Panc1 (cell line): ENCODE measurements at regions not wholly inside any gene's neighbourhood (a gene's known extent, or its start where the extent isn't known, plus 50 kb on each side); places are given as distances from the start of the nearest gene placed in this dataset.

Experiments used
- ATAC-seq: fragments of 200-7000 bp; cut with Tn5 transposase; 2 replicates; pipeline ENCODE4 v1.9.1; 2020; ENCODE audit warnings: mild to moderate bottlenecking, moderate library complexity
- BruUV-seq: library from RNA; stranded (reverse); fragments of 400-500 nt; replicated peaks from 2 replicates; lab custom pipeline; 2021; lab: Mats Ljungman, UMichigan
- CTCF ChIA-PET: fragments of 300-600 bp; sonication (Branson Sonifier 250); formaldehyde crosslinking; loops from one replicate; lab custom pipeline; 2022; ENCODE audit warnings: antibody characterized with exemption; lab: Charles Lee
- POLR2A ChIA-PET: fragments of 300-600 bp; sonication (Branson Sonifier 250); formaldehyde crosslinking; loops from one replicate; lab custom pipeline; 2022; ENCODE audit warnings: antibody characterized with exemption; lab: Charles Lee
- DNase-seq: peaks from one replicate; pipeline ENCODE4 v3.0.0-alpha.2; 2010; ENCODE audit warnings: low read depth, low spot score
- H3K27ac ChIP-seq: 2 replicates; pipeline ENCODE4 v1.5.1; 2011; ENCODE audit warnings: mild to moderate bottlenecking, low read length, inconsistent platforms
- H3K27me3 ChIP-seq: fragments of 200-500 bp; sonication (Bioruptor generic); 2 replicates; pipeline ENCODE4 v1.6.0; 2014; ENCODE audit warnings: low read length, inconsistent platforms; ENCODE audit not compliant: control insufficient read depth, insufficient read depth
- H3K36me3 ChIP-seq: fragments of 200-500 bp; sonication (Bioruptor generic); 2 replicates; pipeline ENCODE4 v1.5.1; 2014; ENCODE audit warnings: inconsistent platforms, mild to moderate bottlenecking, low read length, moderate library complexity; ENCODE audit not compliant: control insufficient read depth, insufficient read depth
- H3K4me1 ChIP-seq: 2 replicates; pipeline ENCODE4 v1.5.1; 2011; ENCODE audit warnings: inconsistent platforms, mild to moderate bottlenecking, low read length, moderate library complexity; ENCODE audit not compliant: control insufficient read depth, insufficient read depth
- H3K4me3 ChIP-seq, 2 experiments: 2 replicates each; pipeline ENCODE4 v1.5.1; 2011 to 2012; ENCODE audit warnings: low read depth in 2 of 2, low read length in 2 of 2, mild to moderate bottlenecking in 2 of 2, inconsistent platforms in 1 of 2, moderate library complexity in 1 of 2
- H3K9me3 ChIP-seq: fragments of 200-500 bp; sonication (Bioruptor generic); 2 replicates; pipeline ENCODE4 v1.5.1; 2014; ENCODE audit warnings: low read depth, mild to moderate bottlenecking, inconsistent platforms, low read length, moderate library complexity; ENCODE audit not compliant: control insufficient read depth, insufficient read depth
- CTCF ChIP-seq: fragments of 450-650 bp; IDR thresholded peaks from 2 replicates; pipeline ENCODE4 v1.5.1; 2017; ENCODE audit warnings: mild to moderate bottlenecking
- POLR2AphosphoS5 ChIP-seq: IDR thresholded peaks from 2 replicates; pipeline ENCODE4 v1.6.1; 2012; ENCODE audit warnings: mild to moderate bottlenecking, low read depth, low read length, moderate library complexity
- REST ChIP-seq, 2 experiments: IDR thresholded peaks; 2 replicates each; pipeline ENCODE4 v1.6.1; 2011 to 2012; ENCODE audit warnings: low read depth in 2 of 2, control low read depth in 1 of 2, low read length in 1 of 2, mild to moderate bottlenecking in 1 of 2, moderate library complexity in 1 of 2; ENCODE audit not compliant: insufficient read depth in 1 of 2
- SIN3A ChIP-seq: IDR thresholded peaks from 2 replicates; pipeline ENCODE4 v1.6.1; 2012; ENCODE audit warnings: low read depth, mild to moderate bottlenecking, low read length, moderate library complexity, borderline replicate concordance; ENCODE audit not compliant: insufficient read depth
- TCF7L2 ChIP-seq: IDR thresholded peaks from 2 replicates; pipeline ENCODE4 v1.6.1; 2011; ENCODE audit warnings: mild to moderate bottlenecking, low read depth, low read length, inconsistent platforms
- in situ Hi-C: cut with HindIII; loops from 2 replicates; pipeline ENCODE4 v1.10.0; 2016; ENCODE audit warnings: low sequenced_read_pairs, low pct_unique_long_range_greater_than_20kb
- intact Hi-C: fragments of 100-400 bp; cut with micrococcal nuclease; formaldehyde crosslinking; loops from one replicate; pipeline ENCODE4 v1.10.0; 2022; ENCODE audit not compliant: unreplicated experiment

- Histone ChIP-seq H3K4me3 (no peak overlapping the region), H3K9me3 (no peaks in the 10 kb centered on the region), H3K36me3 (no peaks in the 10 kb centered on the region), H3K27me3 (no peaks in the 10 kb centered on the region), H3K4me1 (no peaks in the 10 kb centered on the region), H3K27ac (no peak overlapping the region)
- DNase-seq (no peak), ATAC-seq (no peak)
- intact Hi-C loops (no loop called here), in situ Hi-C loops (no loop called here)
- TF ChIP-seq CTCF, result no peak
- no peak for TF ChIP-seq SIN3A
- TF ChIP-seq TCF7L2, result no peak
- no peak for TF ChIP-seq REST (IDR thresholded peaks at IDR 0.05; ENCODE audit: insufficient read depth in 1 of 2, low read depth in 2 of 2, low read length in 1 of 2)
- TF ChIP-seq POLR2AphosphoS5, result no peak
- ChIA-PET CTCF (no interaction called here), POLR2A (no interaction called here)
- no TSS peak for BruUV-seq
Measured at GRCh38 chr4:38211885-38212284, 251.7 kb downstream of the PTTG2 start.

- no TSS peak for BruUV-seq
- POLR2A ChIA-PET, result interaction anchor here (0.7 kb wide), 1 partner anchor 58 kb away, joined by 3 read pairs; no protein-coding TSS in a partner anchor
- CTCF ChIA-PET, result no interaction called here
- H3K27me3 ChIP-seq, result no peaks in the 10 kb centered on the region
- no peak for ATAC-seq
- intact Hi-C loops, result no loop called here
- no peak overlapping the region for H3K27ac ChIP-seq
- no peaks in the 10 kb centered on the region for H3K36me3 ChIP-seq
- no peaks in the 10 kb centered on the region for H3K4me1 ChIP-seq
- TF ChIP-seq TCF7L2 (no peak), CTCF (no peak), POLR2AphosphoS5 (no peak), REST (IDR thresholded peaks at IDR 0.05; ENCODE audit: insufficient read depth in 1 of 2, low read depth in 2 of 2, low read length in 1 of 2) (no peak), SIN3A (no peak)
- no peak for DNase-seq
- in situ Hi-C loops, result no loop called here
- no peak overlapping the region for H3K4me3 ChIP-seq
- H3K9me3 ChIP-seq, result no peaks in the 10 kb centered on the region
Measured at GRCh38 chr4:38213083-38213805, 253.0 kb downstream of the PTTG2 start.
